ENCODE measurements at regions not wholly inside any gene's neighbourhood (a gene's known extent, or its start where the extent isn't known, plus 50 kb on each side); places are given as distances from the start of the nearest gene placed in this dataset.

DNA sequence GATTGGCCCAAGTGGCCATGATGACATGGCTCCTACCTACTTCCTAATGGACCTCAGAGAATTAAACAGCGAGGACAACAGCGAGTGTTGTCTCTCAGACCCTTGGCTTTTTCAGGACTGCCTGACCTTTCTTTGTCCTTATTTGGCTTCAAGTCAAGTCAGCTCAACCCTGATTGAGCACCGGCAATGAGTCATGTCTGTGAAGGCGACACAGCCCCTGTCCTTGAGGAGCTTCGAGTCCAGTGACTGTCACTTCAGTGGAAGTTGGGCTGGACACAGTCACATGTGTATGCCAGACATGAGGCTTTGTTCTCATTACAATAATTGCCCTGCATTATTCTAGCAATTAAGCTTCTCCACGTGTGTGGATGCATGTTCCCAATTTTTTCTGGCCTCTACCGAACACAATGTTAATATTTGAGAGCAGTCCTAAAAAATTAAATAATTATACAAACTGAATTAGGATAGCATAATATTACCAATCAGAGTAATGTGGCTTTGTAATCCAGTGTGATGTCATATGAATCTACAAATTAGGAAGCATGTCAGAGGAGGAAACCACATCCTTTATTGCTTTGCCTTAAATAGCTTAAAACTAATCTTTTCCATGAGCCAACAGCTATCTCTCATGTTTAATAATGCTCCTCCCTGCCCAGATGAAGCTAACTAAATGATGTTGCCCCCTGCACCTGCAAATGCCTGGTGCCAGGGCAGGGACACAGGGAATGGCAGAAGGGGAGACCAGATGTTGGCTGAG lies 178.6 kb downstream of the CDH26 start:
- DNase-seq (ENCODE audit: insufficient read length, low spot score) = no peak
- no peak for FAIRE-seq
- TF ChIP-seq POU2F2 (IDR thresholded peaks at IDR 0.05; ENCODE audit: low read depth, low read length) (no peak), PAX5 (IDR thresholded peaks at IDR 0.05; ENCODE audit: insufficient read depth, low read length, severe bottlenecking) (no peak), SPI1 (IDR thresholded peaks at IDR 0.05; ENCODE audit: low read depth, low read length) (no peak), POLR2A (IDR thresholded peaks at IDR 0.05; ENCODE audit: low read depth, low read length) (no peak), POLR2AphosphoS5 (IDR thresholded peaks at IDR 0.05; ENCODE audit: low read depth, low read length) (no peak), TAF1 (IDR thresholded peaks at IDR 0.05; ENCODE audit: low read depth, low read length) (no peak)

DNA sequence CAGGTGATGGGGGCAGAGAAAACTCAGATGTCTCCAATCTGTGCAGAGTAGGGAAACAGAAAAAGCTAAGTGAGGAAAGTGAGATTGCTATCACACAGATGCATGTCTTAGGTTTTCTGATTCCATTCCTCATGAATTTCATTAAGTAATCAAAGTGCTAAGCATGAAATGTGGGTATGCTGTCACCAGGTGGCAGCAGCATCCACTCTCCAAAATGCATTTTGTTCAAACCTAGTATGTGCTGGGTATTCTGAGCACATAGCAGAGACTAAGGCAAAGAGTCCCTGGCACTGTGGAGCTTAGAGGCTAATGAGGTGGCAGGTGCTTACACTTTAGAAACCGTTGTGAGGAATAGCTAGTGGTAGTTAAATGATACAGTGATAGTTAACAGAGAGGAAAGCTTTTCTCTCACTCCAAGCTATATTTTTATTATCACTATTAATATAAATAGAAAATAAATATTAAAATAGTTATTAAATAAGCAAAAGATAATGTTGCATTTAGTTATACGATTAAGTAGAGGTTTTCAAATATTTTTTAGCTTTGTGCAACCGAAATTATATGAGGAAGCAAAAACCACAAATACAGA lies 179.5 kb downstream of the CDH26 start:
- DNase-seq (ENCODE audit: insufficient read length, low spot score) = peak; percentile 19

DNA sequence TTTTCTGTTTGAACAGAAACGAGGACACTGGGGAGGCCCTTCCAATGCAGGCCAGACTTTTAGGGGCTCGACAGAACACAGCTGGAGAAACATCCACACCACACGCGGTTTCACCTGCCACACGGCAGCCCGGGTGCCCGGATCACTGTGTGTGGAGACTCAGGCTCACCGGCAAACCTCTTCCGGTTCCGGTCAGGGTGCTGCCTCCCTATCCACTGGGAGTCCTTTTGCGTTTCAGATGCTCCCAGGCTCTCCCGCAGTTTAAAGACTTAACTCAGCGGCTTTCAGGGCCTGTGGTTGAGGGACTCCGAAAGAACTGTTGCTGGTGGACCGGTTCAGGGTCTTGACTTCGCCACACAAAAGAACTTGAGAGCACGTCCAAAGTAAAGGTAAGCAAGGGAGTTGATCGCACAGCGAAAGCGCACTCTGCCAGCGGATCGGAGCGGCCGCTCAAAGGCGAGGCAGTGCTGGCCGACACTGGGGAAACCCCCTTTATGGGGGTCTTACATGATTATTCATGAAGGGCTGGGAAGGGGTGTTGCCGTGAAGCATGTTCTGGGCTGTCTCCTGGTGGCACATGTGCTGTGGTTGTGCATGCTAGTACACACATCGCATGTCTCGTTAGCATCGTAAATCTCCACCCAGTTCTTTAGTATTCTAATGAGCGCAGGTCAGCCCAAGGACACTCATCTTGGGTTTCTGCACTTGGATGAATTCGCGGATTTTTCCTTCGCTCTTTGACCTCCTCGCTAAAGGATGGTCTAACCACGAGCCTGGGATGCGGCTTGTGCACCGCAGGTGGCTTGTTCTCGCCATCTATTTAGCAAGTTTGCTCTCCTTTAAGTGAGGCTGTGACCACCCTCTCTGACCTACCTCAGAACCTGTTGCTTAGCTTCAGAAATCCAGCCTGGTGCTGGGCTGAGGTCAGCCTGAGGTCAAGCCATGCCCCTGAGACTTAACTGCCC lies 180.3 kb downstream of the CDH26 start:
- FAIRE-seq = no peak
- TF ChIP-seq POLR2AphosphoS5 (IDR thresholded peaks at IDR 0.05; ENCODE audit: low read depth, low read length) (no peak), POLR2A (IDR thresholded peaks at IDR 0.05; ENCODE audit: low read depth, low read length) (no peak), SPI1 (IDR thresholded peaks at IDR 0.05; ENCODE audit: low read depth, low read length) (no peak), PAX5 (IDR thresholded peaks at IDR 0.05; ENCODE audit: insufficient read depth, low read length, severe bottlenecking) (no peak), TAF1 (IDR thresholded peaks at IDR 0.05; ENCODE audit: low read depth, low read length) (no peak), POU2F2 (IDR thresholded peaks at IDR 0.05; ENCODE audit: low read depth, low read length) (no peak)
- DNase-seq (ENCODE audit: insufficient read length, low spot score) = no peak

More for the DNA sequence above, 179.5 kb downstream of the CDH26 start:
- TF ChIP-seq SPI1 (IDR thresholded peaks at IDR 0.05; ENCODE audit: low read depth, low read length) = no peak
- no peak for FAIRE-seq

DNA sequence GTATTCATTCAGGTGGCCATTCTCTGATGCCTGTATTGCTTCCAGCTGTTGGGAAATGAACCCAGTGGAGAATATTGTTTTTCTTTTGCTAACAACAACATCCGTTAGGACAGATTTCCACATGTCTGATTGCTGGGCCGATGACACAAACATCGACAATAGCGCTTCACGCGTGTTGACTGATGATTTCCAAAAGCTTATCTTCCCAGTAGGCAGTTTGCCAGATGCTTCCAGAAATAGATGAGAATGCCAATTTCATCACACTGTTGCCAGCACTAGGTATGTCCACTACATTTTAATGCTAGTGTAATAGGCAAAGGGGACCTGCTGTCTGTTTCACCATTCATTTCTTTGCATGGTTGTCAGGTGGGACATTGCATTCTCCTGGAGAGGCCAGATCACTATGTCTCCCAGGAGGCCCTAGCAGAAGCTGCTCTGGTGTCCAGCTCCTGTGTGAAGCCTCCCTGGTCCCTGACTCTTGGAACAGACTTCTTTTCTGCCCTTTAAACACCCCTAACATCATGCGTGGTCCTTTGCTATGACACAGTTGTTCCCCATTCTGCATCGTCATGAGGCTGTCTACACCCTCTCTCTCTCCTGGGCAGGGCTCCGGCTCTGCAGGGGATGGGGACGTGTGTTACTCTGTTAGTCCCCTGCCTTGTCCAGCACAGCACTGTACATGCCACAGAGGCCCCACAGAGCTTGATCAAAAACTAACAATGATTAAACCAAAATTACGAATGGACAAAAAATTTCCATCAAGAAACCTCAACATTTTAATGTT lies 181.6 kb downstream of the CDH26 start:
- no peak for DNase-seq (ENCODE audit: insufficient read length, low spot score)

DNA sequence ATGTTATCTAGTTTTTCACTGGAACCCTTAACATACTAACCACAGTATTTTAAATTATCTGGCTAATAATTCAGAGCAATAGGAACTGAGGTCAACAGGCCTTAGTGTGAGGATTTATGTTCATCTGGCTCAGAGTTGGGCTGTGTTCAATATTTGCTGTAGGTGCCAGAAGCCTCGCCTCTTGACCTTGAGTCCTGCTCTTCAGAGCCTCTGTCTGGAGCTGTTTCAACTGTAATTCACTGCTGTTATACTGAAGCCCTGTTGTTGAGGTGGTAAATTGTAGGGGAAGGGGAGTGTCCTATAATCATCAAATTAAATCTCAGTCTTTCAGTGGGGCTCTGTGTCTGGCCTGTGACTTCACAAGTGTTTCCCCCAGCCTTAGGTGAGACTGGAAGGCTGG lies 184.4 kb downstream of the CDH26 start:
- DNase-seq (ENCODE audit: insufficient read length, low spot score) (no peak), FAIRE-seq (no peak)
- TF ChIP-seq PAX5 (IDR thresholded peaks at IDR 0.05; ENCODE audit: insufficient read depth, low read length, severe bottlenecking) = no peak
- no peak for TF ChIP-seq TAF1 (IDR thresholded peaks at IDR 0.05; ENCODE audit: low read depth, low read length)
- TF ChIP-seq SPI1 (IDR thresholded peaks at IDR 0.05; ENCODE audit: low read depth, low read length) = no peak
- no peak for TF ChIP-seq POU2F2 (IDR thresholded peaks at IDR 0.05; ENCODE audit: low read depth, low read length)
- TF ChIP-seq POLR2A (IDR thresholded peaks at IDR 0.05; ENCODE audit: low read depth, low read length) = no peak
- no peak for TF ChIP-seq POLR2AphosphoS5 (IDR thresholded peaks at IDR 0.05; ENCODE audit: low read depth, low read length)

More for the DNA sequence above, 181.6 kb downstream of the CDH26 start:
- FAIRE-seq = no peak
- no peak for TF ChIP-seq POLR2A (IDR thresholded peaks at IDR 0.05; ENCODE audit: low read depth, low read length)
- no peak for TF ChIP-seq TAF1 (IDR thresholded peaks at IDR 0.05; ENCODE audit: low read depth, low read length)
- no peak for TF ChIP-seq PAX5 (IDR thresholded peaks at IDR 0.05; ENCODE audit: insufficient read depth, low read length, severe bottlenecking)
- no peak for TF ChIP-seq POU2F2 (IDR thresholded peaks at IDR 0.05; ENCODE audit: low read depth, low read length)
- no peak for TF ChIP-seq POLR2AphosphoS5 (IDR thresholded peaks at IDR 0.05; ENCODE audit: low read depth, low read length)
- TF ChIP-seq SPI1 (IDR thresholded peaks at IDR 0.05; ENCODE audit: low read depth, low read length) = no peak

DNA sequence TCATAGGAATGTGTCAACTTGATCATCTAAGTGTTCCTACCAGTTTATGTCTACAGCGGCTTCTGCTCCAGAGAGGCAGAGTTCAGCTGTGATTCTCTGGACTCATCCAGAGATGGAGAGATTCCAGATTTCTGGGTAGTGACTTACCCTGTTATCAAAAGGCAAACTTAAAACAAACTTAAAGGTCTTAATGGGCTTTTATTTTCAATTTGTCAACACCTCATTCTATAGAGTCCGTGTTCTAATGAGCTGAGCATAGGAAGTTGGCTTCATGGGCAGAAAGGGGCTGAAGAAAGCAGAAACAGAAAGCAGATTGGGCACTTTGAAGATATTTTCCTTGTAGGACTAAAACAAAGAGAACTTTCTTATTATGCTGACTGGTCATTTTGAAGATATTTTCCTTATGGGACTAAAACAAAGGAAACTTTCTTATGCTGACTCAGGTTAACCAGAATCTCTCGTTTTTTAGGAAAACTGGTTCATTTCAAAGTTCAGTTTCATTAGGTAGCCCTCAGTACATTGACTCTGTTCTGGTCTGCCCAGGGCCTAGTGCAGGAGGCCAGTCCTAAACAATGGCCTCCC lies 185.1 kb downstream of the CDH26 start:
- TF ChIP-seq POU2F2 (IDR thresholded peaks at IDR 0.05; ENCODE audit: low read depth, low read length) (no peak), SPI1 (IDR thresholded peaks at IDR 0.05; ENCODE audit: low read depth, low read length) (no peak), PAX5 (IDR thresholded peaks at IDR 0.05; ENCODE audit: insufficient read depth, low read length, severe bottlenecking) (no peak), POLR2AphosphoS5 (IDR thresholded peaks at IDR 0.05; ENCODE audit: low read depth, low read length) (no peak), POLR2A (IDR thresholded peaks at IDR 0.05; ENCODE audit: low read depth, low read length) (no peak), TAF1 (IDR thresholded peaks at IDR 0.05; ENCODE audit: low read depth, low read length) (no peak)
- no peak for FAIRE-seq
- DNase-seq (ENCODE audit: insufficient read length, low spot score) = no peak

DNA sequence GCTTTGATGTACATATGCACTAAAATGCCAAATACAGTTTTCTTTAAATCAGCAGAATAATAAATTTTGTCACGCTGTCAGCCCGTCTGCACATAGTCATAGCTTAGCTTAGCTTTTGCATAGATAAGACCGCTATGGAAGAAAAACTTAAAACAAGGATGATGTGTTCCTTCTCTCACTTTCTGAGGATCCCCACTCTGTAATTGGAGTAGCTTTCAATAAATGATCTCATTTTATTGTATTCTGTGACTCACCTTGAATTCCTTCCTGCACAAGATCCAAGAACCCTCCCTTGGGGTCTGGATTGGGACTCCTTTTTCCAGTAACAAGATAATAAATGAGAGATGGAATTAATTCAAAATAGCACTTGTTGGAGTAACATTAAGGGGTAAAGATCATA lies 186.2 kb downstream of the CDH26 start:
- FAIRE-seq = no peak
- TF ChIP-seq POLR2A (IDR thresholded peaks at IDR 0.05; ENCODE audit: low read depth, low read length) = no peak
- TF ChIP-seq POU2F2 (IDR thresholded peaks at IDR 0.05; ENCODE audit: low read depth, low read length) = no peak
- no peak for DNase-seq (ENCODE audit: insufficient read length, low spot score)

DNA sequence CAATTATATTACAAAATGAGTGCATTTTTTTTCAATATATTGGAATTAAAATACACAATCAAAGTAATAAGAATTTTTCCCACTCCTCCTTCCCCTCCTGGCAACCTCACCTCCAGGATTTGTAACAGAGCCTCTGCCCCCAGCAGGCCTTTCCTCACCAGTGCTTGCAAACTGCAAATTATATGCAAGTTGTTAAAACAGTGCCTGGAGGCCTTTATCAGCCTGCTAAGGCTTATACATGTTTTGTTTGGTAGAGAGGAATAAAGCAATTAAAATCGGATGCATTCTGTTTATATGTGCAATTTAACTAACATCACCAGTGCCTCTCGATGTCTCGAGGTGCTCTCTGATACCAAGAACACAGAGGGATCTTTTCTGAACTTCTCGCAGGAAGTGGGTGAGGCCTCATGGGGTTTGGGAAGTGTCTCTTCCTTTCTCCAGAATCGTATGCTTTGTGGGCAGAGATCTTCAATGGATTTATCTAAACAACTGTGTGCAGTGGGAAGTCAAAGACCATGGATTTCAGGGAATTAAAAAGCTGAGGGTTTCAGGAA lies 186.8 kb downstream of the CDH26 start:
- no peak for TF ChIP-seq POLR2A (IDR thresholded peaks at IDR 0.05; ENCODE audit: low read depth, low read length)
- TF ChIP-seq SPI1 (IDR thresholded peaks at IDR 0.05; ENCODE audit: low read depth, low read length) = no peak
- no peak for TF ChIP-seq TAF1 (IDR thresholded peaks at IDR 0.05; ENCODE audit: low read depth, low read length)
- TF ChIP-seq POU2F2 (IDR thresholded peaks at IDR 0.05; ENCODE audit: low read depth, low read length) = no peak
- TF ChIP-seq POLR2AphosphoS5 (IDR thresholded peaks at IDR 0.05; ENCODE audit: low read depth, low read length) = no peak
- no peak for TF ChIP-seq PAX5 (IDR thresholded peaks at IDR 0.05; ENCODE audit: insufficient read depth, low read length, severe bottlenecking)
- FAIRE-seq (no peak), DNase-seq (ENCODE audit: insufficient read length, low spot score) (no peak)

All from GM12891 (cell line).